H9 (cell line): ENCODE measurements at regions not wholly inside any gene's neighbourhood (a gene's known extent, or its start where the extent isn't known, plus 50 kb on each side); places are given as distances from the start of the nearest gene placed in this dataset.

Experiments used
- DNase-seq: peaks from one replicate; pipeline ENCODE4 v3.0.0-alpha.2; 2017
- H2AFZ ChIP-seq: one replicate; pipeline ENCODE4 v1.6.1; 2013; ENCODE audit warnings: mild to moderate bottlenecking, low read length, control low read depth, moderate library complexity
- H2AK5ac ChIP-seq: 2 replicates; pipeline ENCODE4 v1.6.1; 2013; ENCODE audit warnings: low read length, control low read depth, mixed read lengths; ENCODE audit not compliant: insufficient read length
- H2BK120ac ChIP-seq: one replicate; pipeline ENCODE4 v1.6.1; 2013; ENCODE audit warnings: low read depth, mild to moderate bottlenecking, low read length, control low read depth, inconsistent platforms; ENCODE audit not compliant: poor library complexity, severe bottlenecking
- H2BK12ac ChIP-seq: 2 replicates; pipeline ENCODE4 v1.6.1; 2013; ENCODE audit warnings: low read length, control low read depth, mixed read lengths, low read depth; ENCODE audit not compliant: insufficient read length
- H2BK15ac ChIP-seq: 2 replicates; pipeline ENCODE4 v1.6.1; 2013; ENCODE audit warnings: low read depth, low read length, control low read depth
- H2BK20ac ChIP-seq: one replicate; pipeline ENCODE4 v1.6.1; 2013; ENCODE audit warnings: low read depth, mild to moderate bottlenecking, low read length, control low read depth, inconsistent platforms; ENCODE audit not compliant: poor library complexity, severe bottlenecking
- H2BK5ac ChIP-seq: 2 replicates; pipeline ENCODE4 v1.6.1; 2013; ENCODE audit warnings: low read length, control low read depth, mixed read lengths; ENCODE audit not compliant: insufficient read length
- H3K14ac ChIP-seq: 2 replicates; pipeline ENCODE4 v1.6.1; 2013; ENCODE audit warnings: low read length, control low read depth; ENCODE audit not compliant: insufficient read depth
- H3K18ac ChIP-seq: 2 replicates; pipeline ENCODE4 v1.6.1; 2013; ENCODE audit warnings: low read depth, mild to moderate bottlenecking, mixed read lengths, low read length, control low read depth; ENCODE audit not compliant: insufficient read length
- H3K23ac ChIP-seq: 2 replicates; pipeline ENCODE4 v1.6.1; 2013; ENCODE audit warnings: low read length, control low read depth, mixed read lengths, low read depth; ENCODE audit not compliant: insufficient read length
- H3K23me2 ChIP-seq: 2 replicates; pipeline ENCODE4 v1.6.1; 2013; ENCODE audit warnings: low read depth, mild to moderate bottlenecking, mixed read lengths, low read length, control low read depth; ENCODE audit not compliant: insufficient read length, poor library complexity, severe bottlenecking
- H3K27ac ChIP-seq: 2 replicates; pipeline ENCODE4 v1.5.1; 2013; ENCODE audit warnings: low read length, control low read depth, mixed read lengths, low read depth; ENCODE audit not compliant: insufficient read length
- H3K27me3 ChIP-seq: 2 replicates; pipeline ENCODE4 v1.6.1; 2013; ENCODE audit warnings: low read length, control low read depth, inconsistent platforms; ENCODE audit not compliant: insufficient read depth
- H3K4ac ChIP-seq: 2 replicates; pipeline ENCODE4 v1.6.1; 2013; ENCODE audit warnings: low read depth, mild to moderate bottlenecking, control low read depth, inconsistent platforms, low read length, moderate library complexity
- H3K4me1 ChIP-seq: 2 replicates; pipeline ENCODE4 v1.6.1; 2013; ENCODE audit warnings: low read length, control low read depth, inconsistent platforms; ENCODE audit not compliant: insufficient read depth
- H3K4me2 ChIP-seq: 2 replicates; pipeline ENCODE4 v1.6.1; 2013; ENCODE audit warnings: low read length, control low read depth, mixed read lengths; ENCODE audit not compliant: insufficient read length, insufficient read depth
- H3K56ac ChIP-seq: 2 replicates; pipeline ENCODE4 v1.6.1; 2013; ENCODE audit warnings: low read depth, mild to moderate bottlenecking, mixed read lengths, low read length, control low read depth; ENCODE audit not compliant: insufficient read length
- H3K79me1 ChIP-seq: 2 replicates; pipeline ENCODE4 v1.6.1; 2013; ENCODE audit warnings: low read depth, mild to moderate bottlenecking, moderate library complexity, low read length, control low read depth, inconsistent platforms; ENCODE audit not compliant: insufficient read depth, poor library complexity, severe bottlenecking
- H3K79me2 ChIP-seq: 2 replicates; pipeline ENCODE4 v1.6.1; 2013; ENCODE audit warnings: low read length, control low read depth, inconsistent platforms; ENCODE audit not compliant: insufficient read depth
- H3K9ac ChIP-seq: 2 replicates; pipeline ENCODE4 v1.6.1; 2013; ENCODE audit warnings: low read length, control low read depth, mixed read lengths; ENCODE audit not compliant: insufficient read length; ENCODE audit errors: extremely low read depth
- H3K9me3 ChIP-seq: one replicate; pipeline ENCODE4 v1.6.1; 2013; ENCODE audit warnings: low read depth, low read length, inconsistent platforms; ENCODE audit not compliant: control insufficient read depth
- H3T11ph ChIP-seq: one replicate; pipeline ENCODE4 v1.6.1; 2013; ENCODE audit warnings: mild to moderate bottlenecking, low read length, control low read depth, inconsistent platforms
- H4K20me1 ChIP-seq: one replicate; pipeline ENCODE4 v1.6.1; 2013; ENCODE audit not compliant: control insufficient read depth, insufficient read length, insufficient read depth
- H4K5ac ChIP-seq: 2 replicates; pipeline ENCODE4 v1.6.1; 2013; ENCODE audit warnings: low read depth, mild to moderate bottlenecking, mixed read lengths, low read length, control low read depth; ENCODE audit not compliant: insufficient read length
- H4K8ac ChIP-seq: replicated peaks from 2 replicates; pipeline ENCODE4 v1.6.1; 2013; ENCODE audit warnings: low read length, control low read depth, mixed read lengths, low read depth; ENCODE audit not compliant: insufficient read length
- H4K91ac ChIP-seq: 2 replicates; pipeline ENCODE4 v1.6.1; 2013; ENCODE audit warnings: low read depth, mild to moderate bottlenecking, moderate library complexity, mixed read lengths, low read length, control low read depth; ENCODE audit not compliant: insufficient read length
- H3K27ac Mint-ChIP-seq, 3 experiments: 2 replicates in 2 of 3; 3 replicates in 1 of 3; pipeline ENCODE4 v1.8.0; 2020 to 2021; ENCODE audit warnings: mixed read lengths in 3 of 3, mild to moderate bottlenecking in 1 of 3, moderate library complexity in 1 of 3
- H3K27me3 Mint-ChIP-seq: 2 replicates; pipeline ENCODE4 v1.8.0; 2021; ENCODE audit warnings: low read depth, mild to moderate bottlenecking, moderate library complexity, mixed read lengths
- H3K36me3 Mint-ChIP-seq, 3 experiments: 2 replicates in 2 of 3; 3 replicates in 1 of 3; pipeline ENCODE4 v1.8.0; 2020 to 2021; ENCODE audit warnings: low read depth in 3 of 3, mixed read lengths in 3 of 3; ENCODE audit not compliant: insufficient read depth in 1 of 3
- H3K4me1 Mint-ChIP-seq, 2 experiments: 2 replicates each; pipeline ENCODE4 v1.8.0; 2020; ENCODE audit warnings: mixed read lengths in 2 of 2
- H3K4me3 Mint-ChIP-seq, 2 experiments: 2 replicates in 1 of 2; 3 replicates in 1 of 2; pipeline ENCODE4 v1.8.0; 2020 to 2021; ENCODE audit warnings: mild to moderate bottlenecking in 2 of 2, mixed read lengths in 2 of 2, moderate library complexity in 1 of 2
- H3K9me3 Mint-ChIP-seq, 2 experiments: 2 replicates in 1 of 2; 3 replicates in 1 of 2; pipeline ENCODE4 v1.8.0; 2020; ENCODE audit warnings: mild to moderate bottlenecking in 2 of 2, mixed read lengths in 2 of 2, moderate library complexity in 1 of 2
- CTCF ChIP-seq: fragments of 200-600 bp; sonication (generic); conservative IDR thresholded peaks from 3 replicates; pipeline ENCODE4 v1.8.0; 2021; ENCODE audit warnings: antibody characterized with exemption, mild to moderate bottlenecking
- WGBS: extraction: QIAGEN DNeasy Blood & Tissue Kit; methylation state at CpG from one replicate; pipeline ENCODE4 v1.1.7; 2013; ENCODE audit warnings: missing lambda C conversion rate, low lambda C conversion rate, mixed read lengths; ENCODE audit not compliant: insufficient read length; ENCODE audit errors: extremely low coverage; 5-methylcytosine and 5-hydroxymethylcytosine counted together

GRCh38 chr1:93814795-93815340 is 64.1 kb downstream of the DNTTIP2 start:
- Mint-ChIP-seq H3K27me3 (peaks cover 2% of the 10 kb centered on the region; the same call in 1 of the 2 replicates), H3K36me3 (no peaks in the 10 kb centered on the region), H3K4me3 (peak overlapping the region in 1 of 2 experiments; percentile 41; a peak in 1 of 5 replicates), H3K9me3 (no peaks in the 10 kb centered on the region), H3K27ac (peak overlapping the region; percentile 74 to 91 (median 79); a peak in 5 of 7 replicates), H3K4me1 (peaks cover 43 to 70% of the 10 kb centered on the region in 2 experiments)
- no peak for TF ChIP-seq CTCF
- no peak overlapping the region for H3K23ac ChIP-seq
- H3K4me1 ChIP-seq, result no peaks in the 10 kb centered on the region; the same call in 1 of the 2 replicates
- H2BK20ac ChIP-seq, result no peak overlapping the region
- no peak overlapping the region for H2AFZ ChIP-seq
- no peak overlapping the region for H2BK120ac ChIP-seq
- H4K8ac ChIP-seq, result no peak overlapping the region
- H2BK15ac ChIP-seq, result no peak overlapping the region
- H3K56ac ChIP-seq, result no peak overlapping the region
- no peaks in the 10 kb centered on the region for H3K27me3 ChIP-seq
- H4K91ac ChIP-seq, result no peak overlapping the region
- no peak overlapping the region for H3K14ac ChIP-seq
- no peaks in the 10 kb centered on the region for H4K20me1 ChIP-seq
- H3T11ph ChIP-seq, result no peak overlapping the region
- H3K27ac ChIP-seq, result no peak overlapping the region
- H3K4me2 ChIP-seq, result no peak overlapping the region
- no peak overlapping the region for H2BK5ac ChIP-seq
- DNase-seq, result no peak
- no peak overlapping the region for H2AK5ac ChIP-seq
- no peaks in the 10 kb centered on the region for H3K23me2 ChIP-seq
- no peak overlapping the region for H3K9ac ChIP-seq
- no peak overlapping the region for H2BK12ac ChIP-seq
- no peaks in the 10 kb centered on the region for H3K9me3 ChIP-seq
- H4K5ac ChIP-seq, result no peak overlapping the region
- no peaks in the 10 kb centered on the region for H3K79me1 ChIP-seq
- H3K79me2 ChIP-seq, result no peaks in the 10 kb centered on the region
- no peak overlapping the region for H3K4ac ChIP-seq
- no CpG with 5 or more reads among the region's 8 CpGs for WGBS
- H3K18ac ChIP-seq, result no peak overlapping the region
